ENCODE measurements at regions not wholly inside any gene's neighbourhood (a gene's known extent, or its start where the extent isn't known, plus 50 kb on each side); places are given as distances from the start of the nearest gene placed in this dataset.

DNA sequence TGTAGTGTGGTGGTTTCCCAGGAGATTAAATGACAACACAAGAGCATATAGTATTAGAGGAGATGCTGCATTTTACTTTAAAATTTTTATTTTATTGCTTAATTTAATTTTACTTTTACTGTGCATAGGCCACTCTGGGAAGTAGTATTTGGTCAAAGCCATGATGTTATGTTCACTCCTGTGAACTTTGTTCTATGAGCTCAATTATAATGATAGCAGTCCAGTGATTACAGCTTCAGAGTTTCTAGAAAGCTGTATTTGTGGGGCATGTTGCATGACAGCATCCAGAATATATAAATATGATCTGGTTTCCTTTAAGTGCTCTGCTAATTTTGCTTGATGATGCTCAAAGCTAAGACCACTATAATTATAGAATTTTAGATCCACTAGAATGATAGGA is 338.6 kb downstream of the NSUN3 start:
- H2AFZ ChIP-seq (ENCODE audit: low read depth, low read length) = no peak overlapping the region
- H3K4me1 ChIP-seq (ENCODE audit: insufficient read depth, low read length) = no peaks in the 10 kb centered on the region
- H3K27ac ChIP-seq (ENCODE audit: low read length) = no peak overlapping the region
- no peaks in the 10 kb centered on the region for H3K9me3 ChIP-seq (ENCODE audit: insufficient read depth, low read length, severe bottlenecking)
- no peak overlapping the region for H3K9ac ChIP-seq (ENCODE audit: low read depth, low read length)
- H3K27me3 ChIP-seq (ENCODE audit: insufficient read depth, low read length, poor library complexity) = no peaks in the 10 kb centered on the region
- H3K4me2 ChIP-seq (ENCODE audit: insufficient read depth, low read length) = no peak overlapping the region
- ATAC-seq (ENCODE audit: insufficient read depth, low read depth) (no peak), DNase-seq (no peak)
- no peaks in the 10 kb centered on the region for H3K36me3 ChIP-seq (ENCODE audit: insufficient read depth, low read length)
- TF ChIP-seq CTCF (IDR thresholded peaks at IDR 0.05; ENCODE audit: borderline replicate concordance, extremely low read depth, low read length, poor library complexity, severe bottlenecking) (no peak), EZH2 (IDR thresholded peaks at IDR 0.05; ENCODE audit: borderline replicate concordance, low read depth, low read length, severe bottlenecking) (no peak)
- H4K20me1 ChIP-seq (ENCODE audit: insufficient read depth, low read length) = no peaks in the 10 kb centered on the region
- H3K79me2 ChIP-seq (ENCODE audit: insufficient read depth, low read length) = no peaks in the 10 kb centered on the region
- no peak overlapping the region for H3K4me3 ChIP-seq (ENCODE audit: low read depth in 1 of 2, low read length in 2 of 2)

DNA sequence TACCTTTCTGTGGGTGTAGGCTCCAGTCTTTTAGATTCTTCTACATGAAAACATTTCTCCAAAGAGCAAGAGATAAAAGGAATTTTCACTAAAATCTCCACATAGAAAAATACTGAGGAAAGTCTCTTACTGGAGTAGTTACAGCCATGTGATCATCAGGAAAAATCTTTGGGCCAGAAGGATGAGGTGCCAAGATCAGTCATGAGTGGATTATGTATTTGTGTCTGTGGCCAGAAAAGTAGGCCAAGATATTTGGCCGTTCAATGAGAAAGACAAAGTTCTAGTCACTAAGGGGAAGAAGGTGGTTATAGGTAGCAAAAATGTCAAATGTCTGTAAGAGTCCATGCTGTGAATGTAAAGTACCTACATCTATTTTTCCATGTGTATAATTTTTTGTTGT is 339.3 kb downstream of the NSUN3 start:
- H4K20me1 ChIP-seq (ENCODE audit: insufficient read depth, low read length) = no peaks in the 10 kb centered on the region
- H3K36me3 ChIP-seq (ENCODE audit: insufficient read depth, low read length) = no peaks in the 10 kb centered on the region
- H3K4me3 ChIP-seq (ENCODE audit: low read depth in 1 of 2, low read length in 2 of 2) = no peak overlapping the region
- no peak for DNase-seq
- H3K79me2 ChIP-seq (ENCODE audit: insufficient read depth, low read length) = no peaks in the 10 kb centered on the region
- H2AFZ ChIP-seq (ENCODE audit: low read depth, low read length) = no peak overlapping the region
- H3K9me3 ChIP-seq (ENCODE audit: insufficient read depth, low read length, severe bottlenecking) = no peaks in the 10 kb centered on the region
- H3K27me3 ChIP-seq (ENCODE audit: insufficient read depth, low read length, poor library complexity) = no peaks in the 10 kb centered on the region
- H3K27ac ChIP-seq (ENCODE audit: low read length) = no peak overlapping the region
- ATAC-seq (ENCODE audit: insufficient read depth, low read depth) = no peak
- H3K4me2 ChIP-seq (ENCODE audit: insufficient read depth, low read length) = no peak overlapping the region
- H3K4me1 ChIP-seq (ENCODE audit: insufficient read depth, low read length) = no peaks in the 10 kb centered on the region
- no peak for TF ChIP-seq EZH2 (IDR thresholded peaks at IDR 0.05; ENCODE audit: borderline replicate concordance, low read depth, low read length, severe bottlenecking)
- TF ChIP-seq CTCF (IDR thresholded peaks at IDR 0.05; ENCODE audit: borderline replicate concordance, extremely low read depth, low read length, poor library complexity, severe bottlenecking) = no peak
- no peak overlapping the region for H3K9ac ChIP-seq (ENCODE audit: low read depth, low read length)

DNA sequence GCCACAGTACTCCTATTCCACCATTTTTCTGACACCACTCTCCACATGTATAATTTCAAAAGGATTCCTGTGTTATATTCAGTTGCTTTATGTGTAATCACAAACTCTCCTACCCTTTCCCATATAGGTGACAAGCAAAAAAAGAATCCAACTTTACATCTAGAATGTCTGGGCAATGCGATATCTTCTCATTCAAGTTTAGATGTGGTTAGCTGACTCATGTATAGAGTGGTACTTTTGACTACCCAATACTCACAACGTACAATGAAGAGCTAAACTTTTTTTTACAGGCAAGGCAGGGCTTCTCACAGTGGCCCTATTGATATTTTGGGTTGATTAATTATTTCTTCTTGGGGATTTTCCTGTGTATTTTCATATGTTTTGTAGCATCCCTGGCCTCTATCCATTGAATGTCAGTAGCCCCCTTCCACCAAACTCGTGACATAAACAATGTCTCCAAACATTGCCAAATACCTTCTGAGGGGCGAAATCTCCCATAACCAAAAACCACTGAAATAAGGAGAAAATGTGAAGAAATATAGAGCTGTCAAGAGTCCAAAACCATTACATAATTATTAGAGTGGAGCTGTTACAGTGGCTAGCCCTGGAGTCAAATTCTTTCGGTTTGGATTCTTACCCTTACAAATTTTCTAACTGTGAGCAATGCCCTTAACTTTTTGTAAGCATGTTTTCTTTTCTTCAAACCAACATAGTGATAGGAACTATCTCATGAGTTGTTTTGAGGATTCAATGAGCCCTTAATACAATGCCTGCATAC is 342.6 kb downstream of the NSUN3 start:
- no peak overlapping the region for H3K9ac ChIP-seq (ENCODE audit: low read depth, low read length)
- H3K4me3 ChIP-seq (ENCODE audit: low read depth in 1 of 2, low read length in 2 of 2) = no peak overlapping the region
- no peaks in the 10 kb centered on the region for H3K27me3 ChIP-seq (ENCODE audit: insufficient read depth, low read length, poor library complexity)
- no peaks in the 10 kb centered on the region for H4K20me1 ChIP-seq (ENCODE audit: insufficient read depth, low read length)
- H3K27ac ChIP-seq (ENCODE audit: low read length) = no peak overlapping the region
- H3K4me1 ChIP-seq (ENCODE audit: insufficient read depth, low read length) = no peaks in the 10 kb centered on the region
- no peaks in the 10 kb centered on the region for H3K9me3 ChIP-seq (ENCODE audit: insufficient read depth, low read length, severe bottlenecking)
- no peak overlapping the region for H3K4me2 ChIP-seq (ENCODE audit: insufficient read depth, low read length)
- TF ChIP-seq EZH2 (IDR thresholded peaks at IDR 0.05; ENCODE audit: borderline replicate concordance, low read depth, low read length, severe bottlenecking) (no peak), CTCF (IDR thresholded peaks at IDR 0.05; ENCODE audit: borderline replicate concordance, extremely low read depth, low read length, poor library complexity, severe bottlenecking) (no peak)
- no peaks in the 10 kb centered on the region for H3K79me2 ChIP-seq (ENCODE audit: insufficient read depth, low read length)
- ATAC-seq (ENCODE audit: insufficient read depth, low read depth) (no peak), DNase-seq (no peak)
- no peaks in the 10 kb centered on the region for H3K36me3 ChIP-seq (ENCODE audit: insufficient read depth, low read length)
- H2AFZ ChIP-seq (ENCODE audit: low read depth, low read length) = no peak overlapping the region

All from DND-41 (cell line).